Hepatocyte (in vitro differentiated cells): ENCODE measurements at regions not wholly inside any gene's neighbourhood (a gene's known extent, or its start where the extent isn't known, plus 50 kb on each side); places are given as distances from the start of the nearest gene placed in this dataset.

Source experiments
- CTCF ChIP-seq: fragments of 200-600 bp; sonication (generic); IDR thresholded peaks from 2 replicates; pipeline ENCODE4 v1.5.1; 2016; ENCODE audit warnings: antibody characterized with exemption, mild to moderate bottlenecking; ENCODE audit not compliant: poor library complexity
- EZH2 ChIP-seq: fragments of 200-600 bp; sonication (generic); IDR thresholded peaks from 2 replicates; pipeline ENCODE4 v1.6.1; 2016; ENCODE audit warnings: antibody characterized with exemption, mild to moderate bottlenecking, borderline replicate concordance
- EZH2phosphoT487 ChIP-seq: fragments of 200-600 bp; sonication (generic); IDR thresholded peaks from one replicate; pipeline ENCODE4 v1.6.1; 2018; ENCODE audit warnings: antibody characterized with exemption, mild to moderate bottlenecking, low read depth, moderate library complexity; ENCODE audit not compliant: unreplicated experiment, severe bottlenecking

GRCh38 chr6:145142958-145143357, 592.4 kb downstream of the EPM2A start:
- TF ChIP-seq CTCF (no peak), EZH2phosphoT487 (no peak), EZH2 (no peak)
